ENCODE measurements at regions not wholly inside any gene's neighbourhood (a gene's known extent, or its start where the extent isn't known, plus 50 kb on each side); places are given as distances from the start of the nearest gene placed in this dataset.

DNA sequence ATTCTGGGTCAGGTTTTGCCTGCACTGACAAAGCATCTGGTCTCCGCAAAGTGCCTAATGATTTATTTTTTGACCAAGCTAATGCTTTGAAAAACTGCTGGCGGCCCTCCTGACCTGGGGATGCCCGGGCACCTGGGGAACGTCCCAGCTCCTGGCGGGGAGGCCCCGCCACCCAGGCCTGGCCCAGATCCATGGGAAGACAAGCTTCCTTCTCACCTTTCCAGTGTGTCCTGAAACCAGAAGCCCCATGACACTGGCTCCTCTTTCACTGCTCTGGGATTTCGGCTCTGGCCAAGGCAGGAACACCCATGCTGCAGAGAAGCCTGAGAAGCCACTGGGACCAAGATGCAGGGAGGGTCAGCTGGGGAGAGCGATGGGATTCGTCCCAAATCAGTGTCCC is 144.1 kb downstream of the SEC61B start:
- no peak overlapping the region for H3K4me3 ChIP-seq (ENCODE audit: low read length)
- no peak for DNase-seq (ENCODE audit: low read depth)
- TF ChIP-seq, protein P1, sequence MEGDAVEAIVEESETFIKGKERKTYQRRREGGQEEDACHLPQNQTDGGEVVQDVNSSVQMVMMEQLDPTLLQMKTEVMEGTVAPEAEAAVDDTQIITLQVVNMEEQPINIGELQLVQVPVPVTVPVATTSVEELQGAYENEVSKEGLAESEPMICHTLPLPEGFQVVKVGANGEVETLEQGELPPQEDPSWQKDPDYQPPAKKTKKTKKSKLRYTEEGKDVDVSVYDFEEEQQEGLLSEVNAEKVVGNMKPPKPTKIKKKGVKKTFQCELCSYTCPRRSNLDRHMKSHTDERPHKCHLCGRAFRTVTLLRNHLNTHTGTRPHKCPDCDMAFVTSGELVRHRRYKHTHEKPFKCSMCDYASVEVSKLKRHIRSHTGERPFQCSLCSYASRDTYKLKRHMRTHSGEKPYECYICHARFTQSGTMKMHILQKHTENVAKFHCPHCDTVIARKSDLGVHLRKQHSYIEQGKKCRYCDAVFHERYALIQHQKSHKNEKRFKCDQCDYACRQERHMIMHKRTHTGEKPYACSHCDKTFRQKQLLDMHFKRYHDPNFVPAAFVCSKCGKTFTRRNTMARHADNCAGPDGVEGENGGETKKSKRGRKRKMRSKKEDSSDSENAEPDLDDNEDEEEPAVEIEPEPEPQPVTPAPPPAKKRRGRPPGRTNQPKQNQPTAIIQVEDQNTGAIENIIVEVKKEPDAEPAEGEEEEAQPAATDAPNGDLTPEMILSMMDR (conservative IDR thresholded peaks at IDR 0.05; ENCODE audit: low read depth, low read length), result no peak

DNA sequence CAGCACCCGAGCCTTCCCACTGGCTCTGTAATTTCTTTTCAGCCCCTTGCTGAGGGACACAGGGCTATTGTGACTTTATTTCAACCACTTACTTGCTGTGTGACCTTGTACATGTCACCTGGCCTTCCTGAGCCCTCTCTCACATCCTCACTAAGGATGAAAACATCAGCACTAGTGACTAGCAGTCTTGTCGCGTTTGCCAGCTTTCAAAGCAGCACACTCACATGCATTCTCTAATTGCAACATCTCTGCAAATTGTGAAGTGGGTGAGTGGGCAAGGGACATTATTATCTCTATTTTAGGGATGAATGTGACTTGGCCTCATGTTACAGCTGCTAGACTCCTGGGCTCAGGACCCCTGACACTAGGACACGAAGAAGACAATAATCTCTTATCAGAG is 144.5 kb downstream of the SEC61B start:
- TF ChIP-seq, protein P1 (conservative IDR thresholded peaks at IDR 0.05; ENCODE audit: low read depth, low read length), result no peak
- DNase-seq (ENCODE audit: low read depth), result no peak
- H3K4me3 ChIP-seq (ENCODE audit: low read length), result no peak overlapping the region

DNA sequence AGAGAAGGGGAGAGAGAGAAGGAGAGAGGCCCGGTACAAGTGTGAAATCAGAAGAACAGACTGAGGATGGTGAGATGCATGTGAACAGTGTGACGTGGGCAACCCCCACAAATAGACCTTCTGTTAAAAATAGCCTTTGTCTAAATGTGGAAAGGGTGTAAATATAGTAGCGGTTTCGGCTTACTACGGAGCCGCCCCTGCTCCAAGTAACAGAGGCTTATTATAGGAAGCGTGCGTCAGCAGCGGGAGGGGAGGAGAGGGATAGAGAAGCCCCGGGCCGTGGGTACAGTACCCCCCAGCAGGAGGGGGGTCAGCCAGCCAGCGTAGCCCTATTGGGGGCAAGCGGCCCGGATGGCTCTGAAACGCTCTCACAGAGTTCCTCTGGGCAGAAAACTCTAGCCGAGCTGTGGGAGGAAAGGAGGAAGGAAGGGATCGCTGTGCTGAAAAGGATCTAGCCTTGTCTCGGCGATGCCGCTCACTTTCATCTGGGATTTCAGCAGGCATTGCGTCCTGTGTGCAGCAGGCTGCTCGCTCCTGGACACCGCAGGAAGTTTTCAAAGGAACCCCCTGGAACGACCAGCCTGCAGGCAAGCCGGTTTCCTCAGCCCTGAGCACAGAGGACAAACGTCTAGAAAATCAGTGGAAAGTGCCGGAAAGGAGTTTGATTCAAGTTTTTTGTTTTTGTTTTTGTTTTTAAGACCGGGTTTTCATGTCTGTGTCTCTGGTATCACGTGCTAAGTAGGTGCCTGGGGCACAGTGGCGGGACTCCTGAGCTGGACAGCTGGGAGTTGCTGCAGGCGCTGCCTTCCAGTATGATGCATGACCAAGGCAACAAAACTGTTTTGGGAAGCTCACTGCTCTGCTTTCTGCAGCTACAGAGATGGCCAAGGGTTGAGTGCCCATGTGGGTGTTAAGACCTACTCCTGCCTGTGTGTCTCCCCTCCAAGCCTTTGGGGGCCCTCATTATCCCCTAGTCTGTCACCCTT is 146.6 kb downstream of the SEC61B start:
- TF ChIP-seq, protein P1 (conservative IDR thresholded peaks at IDR 0.05; ENCODE audit: low read depth, low read length), result no peak
- DNase-seq (ENCODE audit: low read depth), result peak; percentile 81
- H3K4me3 ChIP-seq (ENCODE audit: low read length), result peak overlapping the region; percentile 50

DNA sequence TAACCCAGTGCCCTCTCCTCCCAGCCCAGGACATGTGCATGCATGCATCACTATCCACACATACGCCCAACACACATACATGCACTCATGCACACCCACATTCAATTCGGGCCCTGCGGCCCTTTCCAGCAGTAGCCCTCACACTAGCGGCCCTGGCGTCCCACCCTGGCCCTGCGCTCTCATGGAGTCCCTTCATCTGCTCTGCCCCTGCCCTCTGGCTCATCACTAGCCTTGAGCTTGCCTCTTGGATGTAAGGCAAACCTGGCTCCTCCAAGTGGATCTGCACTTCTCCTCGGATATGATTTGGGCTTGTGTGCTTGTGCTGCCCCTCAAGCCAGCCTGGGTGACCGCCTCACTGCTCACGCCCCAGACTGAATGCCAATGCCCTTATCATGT is 147.2 kb downstream of the SEC61B start:
- TF ChIP-seq, protein P1 (conservative IDR thresholded peaks at IDR 0.05; ENCODE audit: low read depth, low read length), result no peak
- no peak overlapping the region for H3K4me3 ChIP-seq (ENCODE audit: low read length)
- no peak for DNase-seq (ENCODE audit: low read depth)

DNA sequence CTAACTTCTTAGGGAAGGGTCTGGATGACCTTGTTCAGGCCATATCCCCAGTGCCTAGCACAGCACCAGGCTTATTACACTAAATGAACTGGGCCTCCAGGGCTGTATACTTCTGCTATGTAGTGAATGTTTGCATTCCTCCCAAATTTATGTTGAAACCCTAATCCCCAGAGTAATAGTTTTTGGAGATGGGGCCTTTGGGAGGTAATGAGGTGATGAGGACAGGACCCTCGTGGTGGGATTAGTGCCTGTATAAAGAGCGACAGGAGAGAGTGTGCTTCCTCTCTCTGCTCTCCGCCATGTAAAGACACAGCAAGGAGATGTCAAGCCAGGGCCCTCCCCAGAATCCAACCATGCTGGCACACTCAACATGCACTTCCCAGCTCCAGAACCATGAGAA is 148.3 kb downstream of the SEC61B start:
- no peak overlapping the region for H3K4me3 ChIP-seq (ENCODE audit: low read length)
- DNase-seq (ENCODE audit: low read depth), result no peak
- TF ChIP-seq, protein P1 (conservative IDR thresholded peaks at IDR 0.05; ENCODE audit: low read depth, low read length), result no peak

DNA sequence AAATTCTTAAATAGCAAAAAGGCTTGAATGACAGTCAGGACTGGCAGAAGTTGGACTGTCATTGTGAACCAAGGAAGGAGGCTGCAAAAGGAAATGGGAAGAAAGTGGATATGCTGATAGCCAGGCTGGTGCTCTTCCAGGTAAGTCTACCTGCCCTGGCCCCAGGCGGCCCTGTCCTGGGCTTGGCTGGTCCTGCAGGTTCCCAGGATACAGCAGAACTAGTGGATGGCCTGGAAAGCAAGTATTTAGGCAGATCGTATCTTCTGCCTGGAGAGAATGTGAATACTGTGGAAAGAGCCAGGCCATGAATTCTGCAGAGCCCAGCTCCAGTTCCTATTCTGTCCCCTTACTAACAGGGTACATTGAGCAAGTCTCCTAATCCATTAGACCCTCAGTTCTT is 149.3 kb downstream of the SEC61B start:
- H3K4me3 ChIP-seq (ENCODE audit: low read length), result no peak overlapping the region
- TF ChIP-seq, protein P1 (conservative IDR thresholded peaks at IDR 0.05; ENCODE audit: low read depth, low read length), result no peak
- no peak for DNase-seq (ENCODE audit: low read depth)

DNA sequence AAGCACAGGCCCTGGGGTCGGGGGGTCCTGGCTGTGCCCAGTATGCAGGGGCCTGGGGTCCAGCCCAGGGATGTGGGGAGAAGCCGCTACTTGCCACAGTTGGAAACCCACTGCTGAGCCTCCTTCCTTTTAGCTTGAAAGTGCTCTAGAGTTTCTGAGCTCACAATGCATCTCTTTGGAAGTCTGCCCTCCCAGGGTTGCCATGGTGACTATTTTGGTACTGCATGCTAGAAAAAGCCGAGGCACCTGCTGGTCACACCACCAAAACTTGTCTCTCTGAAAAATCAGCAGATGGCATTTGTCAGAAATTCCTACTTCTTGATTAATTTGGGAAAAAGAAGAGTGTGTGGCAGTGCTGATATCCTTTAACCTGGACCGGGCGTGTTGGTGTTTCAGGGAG is 151.8 kb downstream of the SEC61B start:
- H3K4me3 ChIP-seq (ENCODE audit: low read length), result no peak overlapping the region
- TF ChIP-seq, protein P1 (conservative IDR thresholded peaks at IDR 0.05; ENCODE audit: low read depth, low read length), result no peak
- DNase-seq (ENCODE audit: low read depth), result no peak
